ENCODE measurements at regions not wholly inside any gene's neighbourhood (a gene's known extent, or its start where the extent isn't known, plus 50 kb on each side); places are given as distances from the start of the nearest gene placed in this dataset.

GRCh38 chr12:11500861-11501230 lies 105.5 kb upstream of the PRB2 start:
- no peak overlapping the region for H3K4me3 ChIP-seq
- H3K4me1 ChIP-seq (ENCODE audit: insufficient read depth): peaks cover 1% of the 10 kb centered on the region
- intact Hi-C loops (cut with DNase I): no loop called here
- no peaks in the 10 kb centered on the region for H3K36me3 ChIP-seq
- DNase-seq: no peak
- H3K27ac ChIP-seq: no peak overlapping the region
- WGBS, 3 donors: 8 to 14% (median 9%) methylated on average over 14 of the region's 14 CpGs
- no peak for TF ChIP-seq POLR2A (IDR thresholded peaks at IDR 0.05)
- TF ChIP-seq, protein P1, sequence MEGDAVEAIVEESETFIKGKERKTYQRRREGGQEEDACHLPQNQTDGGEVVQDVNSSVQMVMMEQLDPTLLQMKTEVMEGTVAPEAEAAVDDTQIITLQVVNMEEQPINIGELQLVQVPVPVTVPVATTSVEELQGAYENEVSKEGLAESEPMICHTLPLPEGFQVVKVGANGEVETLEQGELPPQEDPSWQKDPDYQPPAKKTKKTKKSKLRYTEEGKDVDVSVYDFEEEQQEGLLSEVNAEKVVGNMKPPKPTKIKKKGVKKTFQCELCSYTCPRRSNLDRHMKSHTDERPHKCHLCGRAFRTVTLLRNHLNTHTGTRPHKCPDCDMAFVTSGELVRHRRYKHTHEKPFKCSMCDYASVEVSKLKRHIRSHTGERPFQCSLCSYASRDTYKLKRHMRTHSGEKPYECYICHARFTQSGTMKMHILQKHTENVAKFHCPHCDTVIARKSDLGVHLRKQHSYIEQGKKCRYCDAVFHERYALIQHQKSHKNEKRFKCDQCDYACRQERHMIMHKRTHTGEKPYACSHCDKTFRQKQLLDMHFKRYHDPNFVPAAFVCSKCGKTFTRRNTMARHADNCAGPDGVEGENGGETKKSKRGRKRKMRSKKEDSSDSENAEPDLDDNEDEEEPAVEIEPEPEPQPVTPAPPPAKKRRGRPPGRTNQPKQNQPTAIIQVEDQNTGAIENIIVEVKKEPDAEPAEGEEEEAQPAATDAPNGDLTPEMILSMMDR (IDR thresholded peaks at IDR 0.05): no peak
- no peak for TF ChIP-seq EP300 (IDR thresholded peaks at IDR 0.05)
- no peaks in the 10 kb centered on the region for H3K9me3 ChIP-seq
- H3K27me3 ChIP-seq: no peaks in the 10 kb centered on the region

- TF ChIP-seq, protein P1 (IDR thresholded peaks at IDR 0.05): no peak
- TF ChIP-seq POLR2A (IDR thresholded peaks at IDR 0.05) (no peak), EP300 (IDR thresholded peaks at IDR 0.05) (no peak)
- WGBS, 3 donors: 23 to 27% (median 26%) methylated on average over 4 of the region's 4 CpGs
- H3K27me3 ChIP-seq: no peaks in the 10 kb centered on the region
- H3K27ac ChIP-seq: no peak overlapping the region
- H3K36me3 ChIP-seq: no peaks in the 10 kb centered on the region
- DNase-seq: no peak
- intact Hi-C loops (cut with DNase I): no loop called here
- H3K4me1 ChIP-seq (ENCODE audit: insufficient read depth): no peaks in the 10 kb centered on the region
- H3K9me3 ChIP-seq: no peaks in the 10 kb centered on the region
- H3K4me3 ChIP-seq: no peak overlapping the region
Measured at GRCh38 chr12:11508699-11509098, 113.3 kb upstream of the PRB2 start.

- Histone ChIP-seq H3K4me3 (no peak overlapping the region), H3K27ac (no peak overlapping the region), H3K9me3 (no peaks in the 10 kb centered on the region), H3K27me3 (no peaks in the 10 kb centered on the region), H3K36me3 (no peaks in the 10 kb centered on the region), H3K4me1 (ENCODE audit: insufficient read depth) (no peaks in the 10 kb centered on the region)
- TF ChIP-seq POLR2A (IDR thresholded peaks at IDR 0.05) (no peak), EP300 (IDR thresholded peaks at IDR 0.05) (no peak)
- TF ChIP-seq, protein P1 (IDR thresholded peaks at IDR 0.05): no peak
- 62 to 75% (median 70%) methylated on average over 4 of the region's 4 CpGs for WGBS, 3 donors
- DNase-seq: no peak
- intact Hi-C loops (cut with DNase I): no loop called here
Measured at GRCh38 chr12:11509326-11509725, 114.0 kb upstream of the PRB2 start.

GRCh38 chr12:11510671-11511070 lies 115.3 kb upstream of the PRB2 start:
- no peaks in the 10 kb centered on the region for H3K27me3 ChIP-seq
- no peak for DNase-seq
- WGBS, 3 donors: 65 to 92% (median 70%) methylated on average over 1 of the region's 1 CpG
- H3K9me3 ChIP-seq: no peaks in the 10 kb centered on the region
- no peaks in the 10 kb centered on the region for H3K4me1 ChIP-seq (ENCODE audit: insufficient read depth)
- TF ChIP-seq POLR2A (IDR thresholded peaks at IDR 0.05): no peak
- TF ChIP-seq EP300 (IDR thresholded peaks at IDR 0.05): no peak
- TF ChIP-seq, protein P1 (IDR thresholded peaks at IDR 0.05): no peak
- H3K4me3 ChIP-seq: no peak overlapping the region
- H3K36me3 ChIP-seq: no peaks in the 10 kb centered on the region
- H3K27ac ChIP-seq: no peak overlapping the region
- intact Hi-C loops (cut with DNase I): no loop called here

GRCh38 chr12:11513288-11513687 lies 117.9 kb upstream of the PRB2 start:
- H3K4me1 ChIP-seq (ENCODE audit: insufficient read depth): no peaks in the 10 kb centered on the region
- intact Hi-C loops (cut with DNase I): no loop called here
- H3K4me3 ChIP-seq: no peak overlapping the region
- no peaks in the 10 kb centered on the region for H3K36me3 ChIP-seq
- no peak for DNase-seq
- no peak overlapping the region for H3K27ac ChIP-seq
- WGBS, 3 donors: 42 to 60% (median 45%) methylated on average over 4 of the region's 4 CpGs
- H3K9me3 ChIP-seq: no peaks in the 10 kb centered on the region
- H3K27me3 ChIP-seq: no peaks in the 10 kb centered on the region
- TF ChIP-seq EP300 (IDR thresholded peaks at IDR 0.05) (no peak), POLR2A (IDR thresholded peaks at IDR 0.05) (no peak)
- TF ChIP-seq, protein P1 (IDR thresholded peaks at IDR 0.05): no peak

All from ovary (tissue), 7 donors.